Endothelial cell of umbilical vein (primary cell): ENCODE measurements at regions not wholly inside any gene's neighbourhood (a gene's known extent, or its start where the extent isn't known, plus 50 kb on each side); places are given as distances from the start of the nearest gene placed in this dataset.

Experiments
- BruUV-seq: library from RNA; stranded (reverse); fragments of 400-500 nt; replicated peaks from 2 replicates; lab custom pipeline; 2021; lab: Mats Ljungman, UMichigan
- CTCF ChIA-PET: fragments of 300-600, 350-600 bp; sonication (Branson Sonifier 250); formaldehyde crosslinking; loops from one replicate; lab custom pipeline; 2021; ENCODE audit warnings: antibody characterized with exemption, inconsistent platforms; lab: Charles Lee
- POLR2A ChIA-PET: fragments of 300-600, 350-600 bp; sonication (Branson Sonifier 250); formaldehyde crosslinking; loops from one replicate; lab custom pipeline; 2021; ENCODE audit warnings: antibody characterized with exemption, inconsistent platforms; lab: Charles Lee
- DNase-seq: peaks from one replicate; pipeline ENCODE4 v3.0.0-alpha.2; 2011; ENCODE audit warnings: low read depth, low spot score
- FAIRE-seq: peaks from 2 replicates; lab custom pipeline; 2011; peaks lifted over from hg19 to GRCh38; lab: Jason Lieb, UNC
- H2AFZ ChIP-seq: 2 replicates; pipeline ENCODE4 v1.6.0; 2012; ENCODE audit warnings: low read depth, low read length, control low read depth, inconsistent platforms
- H3K27ac ChIP-seq: 2 replicates; pipeline ENCODE4 v1.5.1; 2011; ENCODE audit warnings: low read depth, mild to moderate bottlenecking, control low read depth, low read length, moderate library complexity; ENCODE audit not compliant: insufficient read depth
- H3K27me3 ChIP-seq, 2 experiments: 2 replicates each; pipeline versions ENCODE4 v1.6.0 to v1.6.1; 2011; ENCODE audit warnings: low read length in 2 of 2, mixed read lengths in 1 of 2; ENCODE audit not compliant: control insufficient read depth in 2 of 2, insufficient read depth in 2 of 2
- H3K36me3 ChIP-seq, 2 experiments: 2 replicates in 1 of 2; 3 replicates in 1 of 2; pipeline ENCODE4 v1.5.1; 2011; ENCODE audit warnings: low read length in 2 of 2, mild to moderate bottlenecking in 1 of 2, moderate library complexity in 1 of 2; ENCODE audit not compliant: control insufficient read depth in 2 of 2, insufficient read depth in 2 of 2; ENCODE audit errors: extremely low read depth in 1 of 2
- H3K4me1 ChIP-seq: 3 replicates; pipeline ENCODE4 v1.5.1; 2011; ENCODE audit warnings: mild to moderate bottlenecking, low read length; ENCODE audit not compliant: control insufficient read depth, insufficient read depth; ENCODE audit errors: extremely low read depth
- H3K4me2 ChIP-seq: 2 replicates; pipeline ENCODE4 v1.6.1; 2011; ENCODE audit warnings: low read length, control low read depth, mixed read lengths; ENCODE audit not compliant: insufficient read depth
- H3K4me3 ChIP-seq, 3 experiments: fragments of 200-600 bp in 1 of 3; sonication (generic), shearing (Covaris generic) in 1 of 3; replicated peaks in 1 of 3; 2 replicates each; pipeline ENCODE4 v1.5.1; 2011 to 2016; ENCODE audit warnings: control low read depth in 3 of 3, low read length in 3 of 3, mild to moderate bottlenecking in 2 of 3, inconsistent platforms in 1 of 3, low read depth in 1 of 3, moderate library complexity in 1 of 3; ENCODE audit not compliant: insufficient read depth in 1 of 3
- H3K79me2 ChIP-seq: 2 replicates; pipeline ENCODE4 v1.6.0; 2012; ENCODE audit warnings: low read length, inconsistent platforms; ENCODE audit not compliant: control insufficient read depth, insufficient read depth
- H3K9ac ChIP-seq: replicated peaks from 2 replicates; pipeline ENCODE3; 2011; ENCODE audit warnings: low read length, control low read depth; ENCODE audit not compliant: insufficient read depth; ENCODE audit errors: extremely low read depth
- H3K9me1 ChIP-seq: replicated peaks from 3 replicates; pipeline ENCODE4 v1.6.0; 2011; ENCODE audit warnings: mild to moderate bottlenecking, low read length; ENCODE audit not compliant: control insufficient read depth, insufficient read depth; ENCODE audit errors: extremely low read depth
- H3K9me3 ChIP-seq: replicated peaks from 2 replicates; pipeline ENCODE4 v1.5.1; 2012; ENCODE audit warnings: low read length, inconsistent platforms; ENCODE audit not compliant: control insufficient read depth, insufficient read depth
- H4K20me1 ChIP-seq: replicated peaks from 2 replicates; pipeline ENCODE3; 2011; ENCODE audit warnings: mild to moderate bottlenecking, low read length; ENCODE audit not compliant: control insufficient read depth, insufficient read depth; ENCODE audit errors: extremely low read depth
- EZH2 ChIP-seq: IDR thresholded peaks from 2 replicates; pipeline ENCODE4 v1.6.1; 2012; ENCODE audit warnings: borderline replicate concordance, low read depth, mild to moderate bottlenecking, moderate library complexity, low read length, inconsistent platforms; ENCODE audit not compliant: severe bottlenecking
- FOS ChIP-seq: IDR thresholded peaks from 2 replicates; pipeline ENCODE4 v1.6.1; 2011; ENCODE audit warnings: mild to moderate bottlenecking, low read length, moderate library complexity, borderline replicate concordance; ENCODE audit not compliant: insufficient read depth
- GATA2 ChIP-seq: IDR thresholded peaks from 2 replicates; pipeline ENCODE4 v1.7.0; 2011; ENCODE audit warnings: low read depth, mild to moderate bottlenecking, moderate library complexity, mixed read lengths, low read length; ENCODE audit not compliant: insufficient read length, insufficient read depth
- JUN ChIP-seq: IDR thresholded peaks from 2 replicates; pipeline ENCODE4 v1.6.1; 2011; ENCODE audit warnings: borderline replicate concordance, low read depth; ENCODE audit not compliant: insufficient read length, insufficient read depth
- MYC ChIP-seq: IDR thresholded peaks from one replicate; pipeline ENCODE4 v1.6.1; 2011; ENCODE audit warnings: mild to moderate bottlenecking, low read depth, low read length
- POLR2A ChIP-seq: IDR thresholded peaks from 2 replicates; pipeline ENCODE4 v1.6.1; 2012; ENCODE audit warnings: low read depth, mild to moderate bottlenecking, control low read depth, low read length
- POLR2AphosphoS5 ChIP-seq: IDR thresholded peaks from 2 replicates; pipeline ENCODE4 v1.6.1; 2012; ENCODE audit warnings: low read depth, mild to moderate bottlenecking, control low read depth, low read length, moderate library complexity; ENCODE audit not compliant: insufficient read depth
- dilution Hi-C: fragments of 300-500 bp; cut with MboI; formaldehyde crosslinking; loops from one replicate; pipeline ENCODE4 v1.15.0; 2019; ENCODE audit warnings: low sequenced_read_pairs; ENCODE audit not compliant: extremely low pct_ligation_motif_present
- intact Hi-C: fragments of 100-400 bp; cut with micrococcal nuclease; formaldehyde crosslinking; loops from one replicate; pipeline ENCODE4 v1.10.0; 2022
- TF ChIP-seq, protein P1 (sequence below), 2 donors: IDR thresholded peaks; 1 replicate in 1 of 2; 2 replicates in 1 of 2; pipeline ENCODE4 v1.5.1; 2011; ENCODE audit warnings: low read length in 2 of 2, mild to moderate bottlenecking in 2 of 2, moderate library complexity in 2 of 2, control low read depth in 1 of 2, inconsistent platforms in 1 of 2, low read depth in 1 of 2; ENCODE audit not compliant: insufficient read depth in 1 of 2; ENCODE audit errors: extremely low read depth in 1 of 2
- TF ChIP-seq, protein P2 (sequence below): IDR thresholded peaks from 2 replicates; pipeline ENCODE4 v1.6.1; 2011; ENCODE audit not compliant: insufficient read depth, insufficient read length

DNA sequence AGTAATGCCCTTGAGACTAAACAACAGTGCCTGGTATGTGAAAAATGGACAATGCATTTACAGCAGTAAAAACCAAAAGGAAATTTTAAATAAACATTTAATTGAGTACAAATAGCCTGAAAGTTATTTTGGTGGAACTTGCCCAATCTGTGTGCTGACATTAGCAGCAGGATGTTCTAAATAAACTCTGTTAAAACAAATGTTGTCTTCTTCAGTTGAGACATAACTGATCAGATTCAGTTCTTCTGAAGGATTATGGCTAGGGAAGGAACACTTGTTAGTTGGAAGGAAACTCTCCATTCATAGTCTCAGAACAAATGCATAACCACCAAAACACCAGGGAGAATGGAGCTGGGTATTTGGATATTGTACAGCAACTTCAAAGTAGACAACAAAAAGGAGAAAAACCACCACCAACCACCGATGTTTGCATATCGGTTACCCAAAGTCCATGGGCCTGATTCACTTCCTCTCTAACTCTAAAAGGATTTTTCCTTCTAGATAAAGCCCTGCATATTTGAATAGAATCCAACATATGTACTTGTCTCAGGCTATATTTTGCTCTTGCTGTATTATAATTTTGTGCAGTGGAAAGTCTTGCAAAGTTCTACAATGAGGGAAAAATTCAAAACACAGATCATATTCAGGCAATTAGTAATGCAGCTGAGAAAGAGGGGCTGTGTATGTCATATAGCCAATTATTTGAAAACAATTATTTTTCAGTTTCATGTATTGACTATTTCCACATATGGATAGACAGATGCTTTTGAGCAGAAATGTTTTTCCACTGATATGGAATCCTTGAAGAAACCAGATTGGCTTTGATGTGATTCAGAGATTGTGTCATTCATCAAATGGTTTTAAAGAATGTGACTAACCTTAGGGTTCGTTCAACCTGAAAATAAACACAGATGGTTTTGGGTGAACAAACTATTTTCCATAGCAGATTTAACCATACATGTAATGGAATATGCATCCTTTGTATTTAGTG is 152.2 kb upstream of the BMP4 start:
- Histone ChIP-seq H3K4me3 (peak overlapping the region in 1 of 3 experiments; percentile 17), H2AFZ (peak overlapping the region; percentile 74), H3K9me1 (no peaks in the 10 kb centered on the region), H3K36me3 (no peaks in the 10 kb centered on the region), H3K4me1 (peaks cover 44% of the 10 kb centered on the region), H3K27ac (peak overlapping the region; percentile 96), H3K9ac (peak overlapping the region; percentile 59), H3K79me2 (no peaks in the 10 kb centered on the region), H3K27me3 (no peaks in the 10 kb centered on the region), H4K20me1 (no peaks in the 10 kb centered on the region), H3K9me3 (no peaks in the 10 kb centered on the region), H3K4me2 (peak overlapping the region; percentile 88)
- CTCF ChIA-PET: interaction anchor here (1.0 to 2.5 kb wide), 2 partner anchors 66 to 221 kb away, joined by 5 to 11 read pairs; no protein-coding TSS in a partner anchor
- POLR2A ChIA-PET: interaction anchor here (0.8 to 1.0 kb wide), 2 partner anchors 8 to 155 kb away, joined by 3 to 6 read pairs; no protein-coding TSS in a partner anchor
- peak; percentile 78 for TF ChIP-seq JUN
- TF ChIP-seq, protein P1, sequence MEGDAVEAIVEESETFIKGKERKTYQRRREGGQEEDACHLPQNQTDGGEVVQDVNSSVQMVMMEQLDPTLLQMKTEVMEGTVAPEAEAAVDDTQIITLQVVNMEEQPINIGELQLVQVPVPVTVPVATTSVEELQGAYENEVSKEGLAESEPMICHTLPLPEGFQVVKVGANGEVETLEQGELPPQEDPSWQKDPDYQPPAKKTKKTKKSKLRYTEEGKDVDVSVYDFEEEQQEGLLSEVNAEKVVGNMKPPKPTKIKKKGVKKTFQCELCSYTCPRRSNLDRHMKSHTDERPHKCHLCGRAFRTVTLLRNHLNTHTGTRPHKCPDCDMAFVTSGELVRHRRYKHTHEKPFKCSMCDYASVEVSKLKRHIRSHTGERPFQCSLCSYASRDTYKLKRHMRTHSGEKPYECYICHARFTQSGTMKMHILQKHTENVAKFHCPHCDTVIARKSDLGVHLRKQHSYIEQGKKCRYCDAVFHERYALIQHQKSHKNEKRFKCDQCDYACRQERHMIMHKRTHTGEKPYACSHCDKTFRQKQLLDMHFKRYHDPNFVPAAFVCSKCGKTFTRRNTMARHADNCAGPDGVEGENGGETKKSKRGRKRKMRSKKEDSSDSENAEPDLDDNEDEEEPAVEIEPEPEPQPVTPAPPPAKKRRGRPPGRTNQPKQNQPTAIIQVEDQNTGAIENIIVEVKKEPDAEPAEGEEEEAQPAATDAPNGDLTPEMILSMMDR (IDR thresholded peaks at IDR 0.05; ENCODE audit: extremely low read depth in 1 of 2, insufficient read depth in 1 of 2, low read depth in 1 of 2, low read length in 2 of 2): no peak
- TF ChIP-seq POLR2A: no peak
- TF ChIP-seq POLR2AphosphoS5: peak; percentile 54
- TF ChIP-seq, protein P2, sequence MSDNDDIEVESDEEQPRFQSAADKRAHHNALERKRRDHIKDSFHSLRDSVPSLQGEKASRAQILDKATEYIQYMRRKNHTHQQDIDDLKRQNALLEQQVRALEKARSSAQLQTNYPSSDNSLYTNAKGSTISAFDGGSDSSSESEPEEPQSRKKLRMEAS: no peak
- TF ChIP-seq MYC: no peak
- TF ChIP-seq GATA2: peak; percentile 72
- TF ChIP-seq FOS: peak; percentile 29
- TF ChIP-seq EZH2: no peak
- peak; percentile 94 for DNase-seq
- intact Hi-C loops (loop anchor here (1.0 to 10.0 kb wide), 10 partner anchors 39 to 954 kb away; partner anchors contain the start of genes BMP4 and DDHD1), dilution Hi-C loops (no loop called here)
- BruUV-seq: TSS peak; percentile 94
- peak; percentile 93 for FAIRE-seq
